Heart left ventricle (tissue), 13 donors: ENCODE measurements at regions not wholly inside any gene's neighbourhood (a gene's known extent, or its start where the extent isn't known, plus 50 kb on each side); places are given as distances from the start of the nearest gene placed in this dataset.

Source experiments
- POLR2A ChIP-seq, 2 donors: fragments of 450-650 bp; IDR thresholded peaks; one replicate each; pipeline ENCODE4 v1.6.1; 2017; ENCODE audit warnings: antibody characterized with exemption in 2 of 2, mild to moderate bottlenecking in 2 of 2, moderate library complexity in 2 of 2
- TF ChIP-seq, protein P1 (sequence below), 12 donors: fragments of 200-600 bp; sonication (generic) in 4 of 12; IDR thresholded peaks; one replicate each; pipeline versions ENCODE4 v1.5.0 to v1.8.0; 2018 to 2022; ENCODE audit warnings: antibody characterized with exemption in 12 of 12, mild to moderate bottlenecking in 5 of 12
- donor health status: ischemic (EF 13 %, LVEDD 7.1; RV severe dilation, severe dysfunction).
- donor health status: DM: no; HTN: yes; CAD: no.
- donor health status: DM: no; HTN: no; CAD: no.
- donor health status: ischemic (EF 25% LVEDD 6.9; RV normal size, moderate dysfunction).
- donor health status: ischemic (EF 25% LVEDD 5.7; RV mildly dilated, moderate dysfunction).
- donor health status: ischemic (EF 35%, LVEDD 5.7; RV mildly dilated, moderate dysfunction).
- donor health status: nonischemic (EF 11% LVEDD 7.7; RV severe dilation, severe dysfunction).
- donor health status: DM: yes; HTN: yes; CAD: no.
- donor health status: PGD.
- donor health status: ischemic (EF 29% LVEDD 5.4; RV normal size, mild dysfunction).
- donor health status: nonischemic (EF 23%, LVEDD 6.1; RV moderate dilation, normal function).

DNA sequence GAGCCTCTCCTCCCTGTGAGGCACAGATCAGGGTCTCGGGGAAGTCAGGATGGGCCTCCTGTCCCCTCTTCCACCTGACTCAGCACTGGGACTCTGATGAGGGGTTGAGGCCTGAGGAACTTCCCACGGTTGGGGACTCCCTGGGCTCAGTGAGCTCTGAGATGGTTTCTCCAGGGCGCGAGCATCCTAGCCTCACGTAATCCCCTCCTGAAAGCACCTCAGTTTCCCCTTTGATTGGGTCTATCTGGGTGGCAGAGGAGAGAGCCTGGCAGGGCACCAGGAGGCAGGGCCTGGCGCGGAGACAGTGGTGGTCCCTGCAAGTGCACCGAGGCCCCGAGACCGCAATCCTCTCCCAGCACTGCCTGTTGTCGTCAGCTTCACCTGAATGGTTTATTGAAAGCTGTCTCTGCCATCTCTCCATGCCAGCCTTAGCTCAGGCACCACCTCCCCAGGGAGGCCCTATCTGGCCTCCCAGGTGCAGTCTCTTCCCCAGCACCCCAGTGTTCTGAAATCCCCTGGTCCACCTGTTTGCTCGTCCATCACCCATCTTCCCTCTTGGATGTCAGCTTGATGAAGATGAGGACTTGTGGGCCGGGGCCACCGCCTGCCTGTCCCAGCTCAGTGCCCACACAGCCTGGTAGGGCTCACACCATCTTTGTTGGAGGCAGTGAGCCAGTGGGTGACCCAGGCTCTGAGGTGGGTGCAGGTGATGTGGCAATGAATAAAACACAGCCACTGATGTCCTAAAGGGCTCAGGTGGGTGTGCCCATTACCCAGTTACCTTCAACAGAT lies 52.2 kb upstream of the PCSK6 start:
- TF ChIP-seq, protein P1, sequence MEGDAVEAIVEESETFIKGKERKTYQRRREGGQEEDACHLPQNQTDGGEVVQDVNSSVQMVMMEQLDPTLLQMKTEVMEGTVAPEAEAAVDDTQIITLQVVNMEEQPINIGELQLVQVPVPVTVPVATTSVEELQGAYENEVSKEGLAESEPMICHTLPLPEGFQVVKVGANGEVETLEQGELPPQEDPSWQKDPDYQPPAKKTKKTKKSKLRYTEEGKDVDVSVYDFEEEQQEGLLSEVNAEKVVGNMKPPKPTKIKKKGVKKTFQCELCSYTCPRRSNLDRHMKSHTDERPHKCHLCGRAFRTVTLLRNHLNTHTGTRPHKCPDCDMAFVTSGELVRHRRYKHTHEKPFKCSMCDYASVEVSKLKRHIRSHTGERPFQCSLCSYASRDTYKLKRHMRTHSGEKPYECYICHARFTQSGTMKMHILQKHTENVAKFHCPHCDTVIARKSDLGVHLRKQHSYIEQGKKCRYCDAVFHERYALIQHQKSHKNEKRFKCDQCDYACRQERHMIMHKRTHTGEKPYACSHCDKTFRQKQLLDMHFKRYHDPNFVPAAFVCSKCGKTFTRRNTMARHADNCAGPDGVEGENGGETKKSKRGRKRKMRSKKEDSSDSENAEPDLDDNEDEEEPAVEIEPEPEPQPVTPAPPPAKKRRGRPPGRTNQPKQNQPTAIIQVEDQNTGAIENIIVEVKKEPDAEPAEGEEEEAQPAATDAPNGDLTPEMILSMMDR (IDR thresholded peaks at IDR 0.05): no peak
- TF ChIP-seq POLR2A (IDR thresholded peaks at IDR 0.05): no peak
